PC-9 (cell line): ENCODE measurements at regions not wholly inside any gene's neighbourhood (a gene's known extent, or its start where the extent isn't known, plus 50 kb on each side); places are given as distances from the start of the nearest gene placed in this dataset.

Experiments used
- BruUV-seq: library from RNA; stranded (reverse); fragments of 400-500 nt; replicated peaks from 2 replicates; lab custom pipeline; 2021; lab: Mats Ljungman, UMichigan
- CTCF ChIA-PET: fragments of 300-600 bp; sonication (Branson Sonifier 250); formaldehyde crosslinking; loops from one replicate; lab custom pipeline; 2022; ENCODE audit warnings: antibody characterized with exemption; lab: Charles Lee
- POLR2A ChIA-PET: fragments of 300-600 bp; sonication (Branson Sonifier 250); formaldehyde crosslinking; loops from one replicate; lab custom pipeline; 2022; ENCODE audit warnings: antibody characterized with exemption; ENCODE audit not compliant: unreplicated experiment; lab: Charles Lee
- DNase-seq, 2 experiments: peaks; one replicate each; pipeline versions ENCODE4 v3.0.0 to v3.0.0-alpha.2; 2015 to 2022; ENCODE audit warnings: mixed read lengths in 1 of 2
- H2AFZ ChIP-seq: fragments of 200-600 bp; sonication (generic); 2 replicates; pipeline ENCODE4 v1.8.1; 2017; ENCODE audit warnings: antibody characterized with exemption
- H3F3A ChIP-seq: fragments of 200-600 bp; sonication (generic); 2 replicates; pipeline ENCODE4 v1.8.1; 2017; ENCODE audit warnings: antibody characterized with exemption, mild to moderate bottlenecking, low read depth; ENCODE audit not compliant: insufficient read depth
- H3K27ac ChIP-seq: fragments of 200-600 bp; sonication (generic); 2 replicates; pipeline ENCODE4 v1.6.1; 2016; ENCODE audit warnings: mixed run types
- H3K27me3 ChIP-seq: fragments of 200-600 bp; sonication (generic); 2 replicates; pipeline ENCODE4 v1.6.1; 2016; ENCODE audit warnings: low read depth, mixed run types; ENCODE audit not compliant: insufficient read depth
- H3K36me3 ChIP-seq: fragments of 200-600 bp; sonication (generic); 2 replicates; pipeline ENCODE4 v1.6.1; 2016; ENCODE audit warnings: low read depth, mixed run types
- H3K4me1 ChIP-seq: fragments of 200-600 bp; sonication (generic); replicated peaks from 2 replicates; pipeline ENCODE4 v1.6.1; 2016; ENCODE audit warnings: mixed run types; ENCODE audit not compliant: insufficient read depth
- H3K4me2 ChIP-seq: fragments of 200-600 bp; sonication (generic); 2 replicates; pipeline ENCODE4 v1.6.1; 2017; ENCODE audit warnings: mixed run types
- H3K4me3 ChIP-seq: fragments of 200-600 bp; sonication (generic); 2 replicates; pipeline ENCODE4 v1.6.1; 2016; ENCODE audit warnings: mixed run types
- H3K79me2 ChIP-seq: fragments of 200-600 bp; sonication (generic); 2 replicates; pipeline ENCODE4 v1.6.1; 2017; ENCODE audit warnings: low read depth, mixed run types
- H3K9me2 ChIP-seq: fragments of 200-600 bp; sonication (generic); 2 replicates; pipeline ENCODE4 v1.8.1; 2017; ENCODE audit warnings: mild to moderate bottlenecking; ENCODE audit not compliant: insufficient read depth
- H3K9me3 ChIP-seq: fragments of 200-600 bp; sonication (generic); 2 replicates; pipeline ENCODE4 v1.8.1; 2016; ENCODE audit warnings: low read depth; ENCODE audit not compliant: insufficient read depth
- H4K20me1 ChIP-seq: fragments of 200-600 bp; sonication (generic); 2 replicates; pipeline ENCODE4 v1.8.1; 2017; ENCODE audit not compliant: insufficient read depth
- CTCF ChIP-seq: fragments of 200-600 bp; sonication (generic); conservative IDR thresholded peaks from 2 replicates; pipeline ENCODE4 v1.6.1; 2017; ENCODE audit warnings: mixed run types, antibody characterized with exemption, mild to moderate bottlenecking, moderate library complexity
- EZH2 ChIP-seq: fragments of 200-600 bp; sonication (generic); IDR thresholded peaks from 2 replicates; pipeline ENCODE4 v1.8.0; 2017; ENCODE audit warnings: antibody characterized with exemption, low read depth
- intact Hi-C: fragments of 100-400 bp; cut with micrococcal nuclease; formaldehyde crosslinking; loops from one replicate; pipeline ENCODE4 v1.10.0; 2022; ENCODE audit not compliant: unreplicated experiment

DNA sequence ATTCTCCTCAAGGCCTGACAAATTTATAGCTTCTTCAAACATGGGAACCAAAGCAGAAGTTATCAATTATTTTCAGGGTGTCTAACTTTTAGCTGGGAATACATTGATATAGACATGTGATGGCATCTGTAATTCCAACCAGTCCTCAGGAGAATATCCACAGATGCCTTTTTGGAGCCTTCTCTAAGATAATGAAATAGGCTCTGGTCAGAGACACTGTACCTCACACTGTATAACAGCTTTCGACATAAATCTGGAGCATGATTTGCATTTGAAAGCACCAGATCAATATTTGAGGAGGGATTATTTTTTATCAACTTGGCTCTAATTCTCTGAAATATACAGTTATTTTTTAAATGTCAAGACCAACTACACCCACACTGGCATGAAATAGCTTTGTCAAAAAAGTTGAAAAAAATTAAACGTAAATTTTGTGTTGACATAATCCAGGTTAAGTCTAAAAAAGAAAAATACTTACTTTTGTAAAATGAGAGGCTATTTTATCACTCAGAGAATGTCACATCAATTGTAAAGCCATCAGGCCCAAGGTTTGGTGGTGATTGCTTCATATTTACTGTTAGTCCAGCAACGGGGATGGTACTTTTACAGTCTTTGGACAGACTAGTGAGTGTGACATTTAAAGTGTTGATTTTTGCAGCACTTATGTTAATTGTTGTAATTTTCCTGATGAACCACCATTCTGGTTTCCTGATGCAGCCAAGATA, 177.0 kb upstream of the SP8 start:
- POLR2A ChIA-PET, result no interaction called here
- no peaks in the 10 kb centered on the region for H4K20me1 ChIP-seq
- BruUV-seq, result no TSS peak

DNA sequence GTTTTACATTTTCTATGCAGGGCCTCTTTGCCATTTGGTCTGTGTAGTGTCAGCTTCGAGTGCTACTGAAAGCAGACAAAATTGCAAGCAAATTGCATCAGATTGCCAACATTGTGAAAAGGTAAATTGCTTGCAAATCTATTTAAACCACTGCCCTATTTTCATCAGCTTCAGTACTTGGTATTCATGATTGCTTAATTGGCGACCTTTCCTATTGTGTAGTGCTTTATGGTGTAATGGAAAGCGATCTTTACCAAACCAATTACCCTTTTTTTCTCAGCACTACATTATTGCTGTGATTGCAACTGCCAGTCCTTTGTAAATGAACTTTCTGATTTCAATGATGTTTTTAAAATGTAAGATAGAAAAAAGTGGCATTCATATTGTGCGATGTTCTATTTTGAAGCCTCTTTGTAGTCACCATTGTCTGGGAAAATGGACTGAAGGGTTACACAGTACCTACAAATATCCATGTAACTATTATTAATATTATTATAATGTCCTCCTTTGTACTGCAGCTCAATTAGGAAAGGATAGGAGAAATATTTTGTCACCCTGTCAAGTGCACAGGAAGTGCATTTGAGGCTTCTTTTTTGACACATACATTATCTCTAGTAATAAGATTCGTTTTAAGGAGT, 177.7 kb upstream of the SP8 start:
- Histone ChIP-seq H3K79me2 (no peaks in the 10 kb centered on the region), H3K4me2 (no peak overlapping the region), H2AFZ (no peak overlapping the region), H3K36me3 (no peaks in the 10 kb centered on the region), H3K27me3 (no peaks in the 10 kb centered on the region), H3K27ac (no peak overlapping the region), H3K9me2 (no peaks in the 10 kb centered on the region), H3K4me1 (peaks cover 13% of the 10 kb centered on the region), H4K20me1 (no peaks in the 10 kb centered on the region), H3K4me3 (no peak overlapping the region), H3F3A (peaks cover 7% of the 10 kb centered on the region), H3K9me3 (no peaks in the 10 kb centered on the region)
- no TSS peak for BruUV-seq
- ChIA-PET POLR2A (no interaction called here), CTCF (no interaction called here)
- intact Hi-C loops, result no loop called here
- TF ChIP-seq CTCF, result no peak
- no peak for TF ChIP-seq EZH2
- DNase-seq, result no peak

More for the DNA sequence above, 177.0 kb upstream of the SP8 start:
- Histone ChIP-seq H3K27ac (no peak overlapping the region), H3K9me2 (no peaks in the 10 kb centered on the region), H3K9me3 (no peaks in the 10 kb centered on the region), H2AFZ (no peak overlapping the region), H3K36me3 (no peaks in the 10 kb centered on the region), H3K27me3 (no peaks in the 10 kb centered on the region), H3K79me2 (no peaks in the 10 kb centered on the region), H3F3A (peaks cover 14% of the 10 kb centered on the region), H3K4me2 (no peak overlapping the region), H3K4me1 (peaks cover 20% of the 10 kb centered on the region), H3K4me3 (no peak overlapping the region)
- intact Hi-C loops, result no loop called here
- no peak for DNase-seq
- TF ChIP-seq EZH2, result no peak
- no peak for TF ChIP-seq CTCF
- CTCF ChIA-PET, result no interaction called here

DNA sequence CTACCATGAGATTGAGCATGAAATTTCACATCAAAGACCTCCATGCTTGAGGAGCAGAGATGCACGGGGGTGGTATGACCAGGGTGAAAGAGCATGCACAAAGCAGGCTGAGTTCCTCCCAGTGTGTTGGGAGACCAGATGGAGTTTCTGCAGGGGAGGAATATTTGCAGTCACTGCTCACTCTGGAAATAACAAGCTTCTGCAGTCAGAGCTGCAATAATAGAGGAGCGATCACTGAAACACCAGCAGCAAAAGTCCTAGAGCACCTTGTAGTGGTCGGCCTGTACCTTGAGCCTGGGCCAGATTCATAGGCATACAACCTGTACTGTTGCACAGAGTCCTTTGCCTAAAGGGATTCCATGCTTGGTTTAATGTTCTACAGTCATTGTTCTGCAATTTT, 184.5 kb upstream of the SP8 start:
- Histone ChIP-seq H3K27me3 (no peaks in the 10 kb centered on the region), H2AFZ (no peak overlapping the region)
- CTCF ChIA-PET, result no interaction called here

More for the DNA sequence above, 184.5 kb upstream of the SP8 start:
- Histone ChIP-seq H3K79me2 (no peaks in the 10 kb centered on the region), H3K9me3 (no peaks in the 10 kb centered on the region), H3K36me3 (no peaks in the 10 kb centered on the region), H4K20me1 (no peaks in the 10 kb centered on the region), H3K9me2 (no peaks in the 10 kb centered on the region), H3F3A (no peaks in the 10 kb centered on the region), H3K4me1 (no peaks in the 10 kb centered on the region), H3K4me2 (no peak overlapping the region), H3K27ac (no peak overlapping the region), H3K4me3 (no peak overlapping the region)
- no peak for TF ChIP-seq EZH2
- no peak for TF ChIP-seq CTCF
- BruUV-seq, result no TSS peak
- POLR2A ChIA-PET, result no interaction called here
- DNase-seq, result no peak
- intact Hi-C loops, result no loop called here
